Endothelial cell of umbilical vein (primary cell): ENCODE measurements at regions not wholly inside any gene's neighbourhood (a gene's known extent, or its start where the extent isn't known, plus 50 kb on each side); places are given as distances from the start of the nearest gene placed in this dataset.

ENCODE experiments used
- BruUV-seq: library from RNA; stranded (reverse); fragments of 400-500 nt; replicated peaks from 2 replicates; lab custom pipeline; 2021; lab: Mats Ljungman, UMichigan
- CTCF ChIA-PET: fragments of 300-600, 350-600 bp; sonication (Branson Sonifier 250); formaldehyde crosslinking; loops from one replicate; lab custom pipeline; 2021; ENCODE audit warnings: antibody characterized with exemption, inconsistent platforms; lab: Charles Lee
- POLR2A ChIA-PET: fragments of 300-600, 350-600 bp; sonication (Branson Sonifier 250); formaldehyde crosslinking; loops from one replicate; lab custom pipeline; 2021; ENCODE audit warnings: antibody characterized with exemption, inconsistent platforms; lab: Charles Lee
- DNase-seq: peaks from one replicate; pipeline ENCODE4 v3.0.0-alpha.2; 2011; ENCODE audit warnings: low read depth, low spot score
- FAIRE-seq: peaks from 2 replicates; lab custom pipeline; 2011; peaks lifted over from hg19 to GRCh38; lab: Jason Lieb, UNC
- H2AFZ ChIP-seq: 2 replicates; pipeline ENCODE4 v1.6.0; 2012; ENCODE audit warnings: low read depth, low read length, control low read depth, inconsistent platforms
- H3K27ac ChIP-seq: 2 replicates; pipeline ENCODE4 v1.5.1; 2011; ENCODE audit warnings: low read depth, mild to moderate bottlenecking, control low read depth, low read length, moderate library complexity; ENCODE audit not compliant: insufficient read depth
- H3K27me3 ChIP-seq, 2 experiments: 2 replicates each; pipeline versions ENCODE4 v1.6.0 to v1.6.1; 2011; ENCODE audit warnings: low read length in 2 of 2, mixed read lengths in 1 of 2; ENCODE audit not compliant: control insufficient read depth in 2 of 2, insufficient read depth in 2 of 2
- H3K36me3 ChIP-seq, 2 experiments: 2 replicates in 1 of 2; 3 replicates in 1 of 2; pipeline ENCODE4 v1.5.1; 2011; ENCODE audit warnings: low read length in 2 of 2, mild to moderate bottlenecking in 1 of 2, moderate library complexity in 1 of 2; ENCODE audit not compliant: control insufficient read depth in 2 of 2, insufficient read depth in 2 of 2; ENCODE audit errors: extremely low read depth in 1 of 2
- H3K4me1 ChIP-seq: 3 replicates; pipeline ENCODE4 v1.5.1; 2011; ENCODE audit warnings: mild to moderate bottlenecking, low read length; ENCODE audit not compliant: control insufficient read depth, insufficient read depth; ENCODE audit errors: extremely low read depth
- H3K4me2 ChIP-seq: 2 replicates; pipeline ENCODE4 v1.6.1; 2011; ENCODE audit warnings: low read length, control low read depth, mixed read lengths; ENCODE audit not compliant: insufficient read depth
- H3K4me3 ChIP-seq, 3 experiments: fragments of 200-600 bp in 1 of 3; sonication (generic), shearing (Covaris generic) in 1 of 3; replicated peaks in 1 of 3; 2 replicates each; pipeline ENCODE4 v1.5.1; 2011 to 2016; ENCODE audit warnings: control low read depth in 3 of 3, low read length in 3 of 3, mild to moderate bottlenecking in 2 of 3, inconsistent platforms in 1 of 3, low read depth in 1 of 3, moderate library complexity in 1 of 3; ENCODE audit not compliant: insufficient read depth in 1 of 3
- H3K79me2 ChIP-seq: 2 replicates; pipeline ENCODE4 v1.6.0; 2012; ENCODE audit warnings: low read length, inconsistent platforms; ENCODE audit not compliant: control insufficient read depth, insufficient read depth
- H3K9ac ChIP-seq: replicated peaks from 2 replicates; pipeline ENCODE3; 2011; ENCODE audit warnings: low read length, control low read depth; ENCODE audit not compliant: insufficient read depth; ENCODE audit errors: extremely low read depth
- H3K9me1 ChIP-seq: replicated peaks from 3 replicates; pipeline ENCODE4 v1.6.0; 2011; ENCODE audit warnings: mild to moderate bottlenecking, low read length; ENCODE audit not compliant: control insufficient read depth, insufficient read depth; ENCODE audit errors: extremely low read depth
- H3K9me3 ChIP-seq: replicated peaks from 2 replicates; pipeline ENCODE4 v1.5.1; 2012; ENCODE audit warnings: low read length, inconsistent platforms; ENCODE audit not compliant: control insufficient read depth, insufficient read depth
- H4K20me1 ChIP-seq: replicated peaks from 2 replicates; pipeline ENCODE3; 2011; ENCODE audit warnings: mild to moderate bottlenecking, low read length; ENCODE audit not compliant: control insufficient read depth, insufficient read depth; ENCODE audit errors: extremely low read depth
- FOS ChIP-seq: IDR thresholded peaks from 2 replicates; pipeline ENCODE4 v1.6.1; 2011; ENCODE audit warnings: mild to moderate bottlenecking, low read length, moderate library complexity, borderline replicate concordance; ENCODE audit not compliant: insufficient read depth
- GATA2 ChIP-seq: IDR thresholded peaks from 2 replicates; pipeline ENCODE4 v1.7.0; 2011; ENCODE audit warnings: low read depth, mild to moderate bottlenecking, moderate library complexity, mixed read lengths, low read length; ENCODE audit not compliant: insufficient read length, insufficient read depth
- JUN ChIP-seq: IDR thresholded peaks from 2 replicates; pipeline ENCODE4 v1.6.1; 2011; ENCODE audit warnings: borderline replicate concordance, low read depth; ENCODE audit not compliant: insufficient read length, insufficient read depth
- POLR2A ChIP-seq: IDR thresholded peaks from 2 replicates; pipeline ENCODE4 v1.6.1; 2012; ENCODE audit warnings: low read depth, mild to moderate bottlenecking, control low read depth, low read length
- POLR2AphosphoS5 ChIP-seq: IDR thresholded peaks from 2 replicates; pipeline ENCODE4 v1.6.1; 2012; ENCODE audit warnings: low read depth, mild to moderate bottlenecking, control low read depth, low read length, moderate library complexity; ENCODE audit not compliant: insufficient read depth
- dilution Hi-C: fragments of 300-500 bp; cut with MboI; formaldehyde crosslinking; loops from one replicate; pipeline ENCODE4 v1.15.0; 2019; ENCODE audit warnings: low sequenced_read_pairs; ENCODE audit not compliant: extremely low pct_ligation_motif_present
- intact Hi-C: fragments of 100-400 bp; cut with micrococcal nuclease; formaldehyde crosslinking; loops from one replicate; pipeline ENCODE4 v1.10.0; 2022
- TF ChIP-seq, protein P1 (sequence below), 2 donors: IDR thresholded peaks; 1 replicate in 1 of 2; 2 replicates in 1 of 2; pipeline ENCODE4 v1.5.1; 2011; ENCODE audit warnings: low read length in 2 of 2, mild to moderate bottlenecking in 2 of 2, moderate library complexity in 2 of 2, control low read depth in 1 of 2, inconsistent platforms in 1 of 2, low read depth in 1 of 2; ENCODE audit not compliant: insufficient read depth in 1 of 2; ENCODE audit errors: extremely low read depth in 1 of 2
- TF ChIP-seq, protein P2 (sequence below): IDR thresholded peaks from 2 replicates; pipeline ENCODE4 v1.6.1; 2011; ENCODE audit not compliant: insufficient read depth, insufficient read length

- H3K4me3 ChIP-seq, result no peak overlapping the region
- no peaks in the 10 kb centered on the region for H4K20me1 ChIP-seq
- H3K79me2 ChIP-seq, result no peaks in the 10 kb centered on the region
- no peak overlapping the region for H2AFZ ChIP-seq
- intact Hi-C loops (no loop called here), dilution Hi-C loops (no loop called here)
- no peaks in the 10 kb centered on the region for H3K9me3 ChIP-seq
- H3K27me3 ChIP-seq, result no peaks in the 10 kb centered on the region
- H3K4me1 ChIP-seq, result no peaks in the 10 kb centered on the region
- FAIRE-seq (no peak), DNase-seq (no peak)
- POLR2A ChIA-PET, result no interaction called here
- H3K4me2 ChIP-seq, result no peak overlapping the region
- H3K9me1 ChIP-seq, result no peaks in the 10 kb centered on the region
- no peaks in the 10 kb centered on the region for H3K36me3 ChIP-seq
- CTCF ChIA-PET, result no interaction called here
- BruUV-seq, result no TSS peak
- no peak for TF ChIP-seq GATA2
- no peak for TF ChIP-seq JUN
- TF ChIP-seq, protein P1, sequence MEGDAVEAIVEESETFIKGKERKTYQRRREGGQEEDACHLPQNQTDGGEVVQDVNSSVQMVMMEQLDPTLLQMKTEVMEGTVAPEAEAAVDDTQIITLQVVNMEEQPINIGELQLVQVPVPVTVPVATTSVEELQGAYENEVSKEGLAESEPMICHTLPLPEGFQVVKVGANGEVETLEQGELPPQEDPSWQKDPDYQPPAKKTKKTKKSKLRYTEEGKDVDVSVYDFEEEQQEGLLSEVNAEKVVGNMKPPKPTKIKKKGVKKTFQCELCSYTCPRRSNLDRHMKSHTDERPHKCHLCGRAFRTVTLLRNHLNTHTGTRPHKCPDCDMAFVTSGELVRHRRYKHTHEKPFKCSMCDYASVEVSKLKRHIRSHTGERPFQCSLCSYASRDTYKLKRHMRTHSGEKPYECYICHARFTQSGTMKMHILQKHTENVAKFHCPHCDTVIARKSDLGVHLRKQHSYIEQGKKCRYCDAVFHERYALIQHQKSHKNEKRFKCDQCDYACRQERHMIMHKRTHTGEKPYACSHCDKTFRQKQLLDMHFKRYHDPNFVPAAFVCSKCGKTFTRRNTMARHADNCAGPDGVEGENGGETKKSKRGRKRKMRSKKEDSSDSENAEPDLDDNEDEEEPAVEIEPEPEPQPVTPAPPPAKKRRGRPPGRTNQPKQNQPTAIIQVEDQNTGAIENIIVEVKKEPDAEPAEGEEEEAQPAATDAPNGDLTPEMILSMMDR (IDR thresholded peaks at IDR 0.05; ENCODE audit: extremely low read depth in 1 of 2, insufficient read depth in 1 of 2, low read depth in 1 of 2, low read length in 2 of 2), result no peak
- H3K27ac ChIP-seq, result no peak overlapping the region
- H3K9ac ChIP-seq, result no peak overlapping the region
Measured at GRCh38 chr6:106736502-106736901, 107.1 kb downstream of the QRSL1 start.

GRCh38 chr6:106735828-106736227 lies 106.5 kb downstream of the QRSL1 start:
- DNase-seq, result no peak
- no peak overlapping the region for H2AFZ ChIP-seq
- FAIRE-seq, result no peak
- H3K27me3 ChIP-seq, result no peaks in the 10 kb centered on the region
- H3K4me2 ChIP-seq, result no peak overlapping the region
- TF ChIP-seq GATA2, result no peak
- TF ChIP-seq, protein P2, sequence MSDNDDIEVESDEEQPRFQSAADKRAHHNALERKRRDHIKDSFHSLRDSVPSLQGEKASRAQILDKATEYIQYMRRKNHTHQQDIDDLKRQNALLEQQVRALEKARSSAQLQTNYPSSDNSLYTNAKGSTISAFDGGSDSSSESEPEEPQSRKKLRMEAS, result no peak
- no peak for TF ChIP-seq POLR2AphosphoS5
- TF ChIP-seq JUN, result no peak
- TF ChIP-seq POLR2A, result no peak
- TF ChIP-seq FOS, result no peak
- H3K4me1 ChIP-seq, result no peaks in the 10 kb centered on the region
- no peak overlapping the region for H3K27ac ChIP-seq
- no peaks in the 10 kb centered on the region for H3K9me1 ChIP-seq
- H3K9me3 ChIP-seq, result no peaks in the 10 kb centered on the region
- no peak overlapping the region for H3K4me3 ChIP-seq
- no peaks in the 10 kb centered on the region for H3K36me3 ChIP-seq
- BruUV-seq, result no TSS peak
- dilution Hi-C loops (no loop called here), intact Hi-C loops (no loop called here)
- no peak overlapping the region for H3K9ac ChIP-seq
- H4K20me1 ChIP-seq, result no peaks in the 10 kb centered on the region
- ChIA-PET POLR2A (interaction anchor here (0.6 kb wide), 1 partner anchor 246 kb away, joined by 3 read pairs; no protein-coding TSS in a partner anchor), CTCF (no interaction called here)
- H3K79me2 ChIP-seq, result no peaks in the 10 kb centered on the region
